HT1080 (cell line): ENCODE measurements at regions not wholly inside any gene's neighbourhood (a gene's known extent, or its start where the extent isn't known, plus 50 kb on each side); places are given as distances from the start of the nearest gene placed in this dataset.
"Not testable (repeated sequence)": the region's sequence is repeated elsewhere in the genome, so short reads cannot be mapped to it uniquely, and the experiment has no call there.

Source experiments
- DNase-seq: peaks from one replicate; pipeline ENCODE4 v3.0.0-alpha.2; 2015; ENCODE audit warnings: low read depth

GRCh38 chrX:75873993-75874392, 88.9 kb upstream of the MAGEE2 start:
- DNase-seq = no peak

GRCh38 chrX:75883446-75883845, 98.4 kb upstream of the MAGEE2 start:
- DNase-seq = no peak

GRCh38 chrX:75887833-75888232, 102.8 kb upstream of the MAGEE2 start:
- DNase-seq = no peak

GRCh38 chrX:75892749-75893148, 107.7 kb upstream of the MAGEE2 start:
- no peak for DNase-seq

- no peak for DNase-seq
Measured at GRCh38 chrX:75893281-75893680, 108.2 kb upstream of the MAGEE2 start.

GRCh38 chrX:75911716-75912115, 126.7 kb upstream of the MAGEE2 start:
- no peak for DNase-seq

GRCh38 chrX:75957107-75957610, 172.1 kb upstream of the MAGEE2 start:
- DNase-seq = no peak

- DNase-seq = not testable (repeated sequence)
Measured at GRCh38 chrX:75961321-75961720, 176.3 kb upstream of the MAGEE2 start.

GRCh38 chrX:75963774-75964173, 178.7 kb upstream of the MAGEE2 start:
- no peak for DNase-seq

GRCh38 chrX:75968293-75968692, 183.2 kb upstream of the MAGEE2 start:
- peak; percentile 0 for DNase-seq

GRCh38 chrX:75986976-75987375, 185.9 kb upstream of the PBDC1 start:
- no peak for DNase-seq

GRCh38 chrX:75989806-75990590, 182.9 kb upstream of the PBDC1 start:
- DNase-seq = no peak

- DNase-seq = no peak
Measured at GRCh38 chrX:75997692-75998091, 175.2 kb upstream of the PBDC1 start.

GRCh38 chrX:76014321-76014720, 158.5 kb upstream of the PBDC1 start:
- DNase-seq = no peak

- no peak for DNase-seq
Measured at GRCh38 chrX:76026292-76026691, 146.6 kb upstream of the PBDC1 start.

GRCh38 chrX:76026751-76027150, 146.1 kb upstream of the PBDC1 start:
- no peak for DNase-seq

GRCh38 chrX:76029385-76029784, 143.5 kb upstream of the PBDC1 start:
- peak; percentile 0 for DNase-seq

GRCh38 chrX:76064825-76065224, 108.0 kb upstream of the PBDC1 start:
- peak; percentile 0 for DNase-seq

GRCh38 chrX:76076124-76076523, 96.7 kb upstream of the PBDC1 start:
- no peak for DNase-seq

GRCh38 chrX:76109654-76110053, 63.2 kb upstream of the PBDC1 start:
- DNase-seq = no peak
